B cell (primary cell): ENCODE measurements at regions not wholly inside any gene's neighbourhood (a gene's known extent, or its start where the extent isn't known, plus 50 kb on each side); places are given as distances from the start of the nearest gene placed in this dataset.

Experiments used
- EZH2 ChIP-seq: IDR thresholded peaks from 2 replicates; pipeline ENCODE4 v1.6.1; 2012; ENCODE audit warnings: borderline replicate concordance, low read depth, mild to moderate bottlenecking, moderate library complexity, low read length; ENCODE audit not compliant: insufficient read depth, poor library complexity, severe bottlenecking
- TF ChIP-seq, protein P1 (sequence below): fragments of 200-600 bp; IDR thresholded peaks from one replicate; pipeline ENCODE4 v1.8.0; 2022; ENCODE audit warnings: antibody characterized with exemption, mild to moderate bottlenecking

DNA sequence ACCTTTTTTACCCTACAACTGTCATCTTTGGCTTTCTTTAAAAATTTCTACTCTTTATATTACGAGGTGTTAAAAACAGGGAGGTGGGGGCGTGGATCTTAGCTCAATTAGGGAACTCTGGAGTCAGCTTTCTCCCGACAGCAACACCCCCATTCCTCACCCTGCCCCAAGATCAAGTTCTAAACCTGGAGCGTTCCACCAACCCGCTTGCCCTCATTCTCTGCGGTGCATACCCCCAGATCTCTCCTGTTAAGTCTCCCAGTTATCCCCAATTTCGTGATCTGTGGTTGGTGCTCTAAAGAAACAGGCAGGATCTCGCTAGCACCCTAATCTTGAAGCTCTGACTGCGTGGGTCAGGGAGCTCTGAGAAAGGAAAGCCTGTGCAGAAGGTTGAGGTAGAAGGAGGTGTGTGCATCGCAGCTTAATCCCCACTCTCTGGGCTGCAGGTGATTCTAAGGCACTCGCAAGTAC, 177.3 kb upstream of the NTM start:
- TF ChIP-seq, protein P1, sequence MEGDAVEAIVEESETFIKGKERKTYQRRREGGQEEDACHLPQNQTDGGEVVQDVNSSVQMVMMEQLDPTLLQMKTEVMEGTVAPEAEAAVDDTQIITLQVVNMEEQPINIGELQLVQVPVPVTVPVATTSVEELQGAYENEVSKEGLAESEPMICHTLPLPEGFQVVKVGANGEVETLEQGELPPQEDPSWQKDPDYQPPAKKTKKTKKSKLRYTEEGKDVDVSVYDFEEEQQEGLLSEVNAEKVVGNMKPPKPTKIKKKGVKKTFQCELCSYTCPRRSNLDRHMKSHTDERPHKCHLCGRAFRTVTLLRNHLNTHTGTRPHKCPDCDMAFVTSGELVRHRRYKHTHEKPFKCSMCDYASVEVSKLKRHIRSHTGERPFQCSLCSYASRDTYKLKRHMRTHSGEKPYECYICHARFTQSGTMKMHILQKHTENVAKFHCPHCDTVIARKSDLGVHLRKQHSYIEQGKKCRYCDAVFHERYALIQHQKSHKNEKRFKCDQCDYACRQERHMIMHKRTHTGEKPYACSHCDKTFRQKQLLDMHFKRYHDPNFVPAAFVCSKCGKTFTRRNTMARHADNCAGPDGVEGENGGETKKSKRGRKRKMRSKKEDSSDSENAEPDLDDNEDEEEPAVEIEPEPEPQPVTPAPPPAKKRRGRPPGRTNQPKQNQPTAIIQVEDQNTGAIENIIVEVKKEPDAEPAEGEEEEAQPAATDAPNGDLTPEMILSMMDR: no peak
- no peak for TF ChIP-seq EZH2
